Kidney (tissue), 13 donors: ENCODE measurements at regions not wholly inside any gene's neighbourhood (a gene's known extent, or its start where the extent isn't known, plus 50 kb on each side); places are given as distances from the start of the nearest gene placed in this dataset.
"Not testable (repeated sequence)": the region's sequence is repeated elsewhere in the genome, so short reads cannot be mapped to it uniquely, and the experiment has no call there.

Source experiments
- DNase-seq, 5 donors: peaks; one replicate each; pipeline ENCODE4 v3.0.0-alpha.2; 2013 to 2020
- FAIRE-seq: peaks from 2 replicates; lab custom pipeline; 2012; peaks lifted over from hg19 to GRCh38; lab: Jason Lieb, UNC
- H3K27ac ChIP-seq, 2 donors: one replicate each; pipeline ENCODE4 v1.7.0; 2013; ENCODE audit warnings: low read depth in 2 of 2, low read length in 2 of 2, inconsistent platforms in 1 of 2
- H3K27me3 ChIP-seq: one replicate; pipeline ENCODE4 v1.7.1; 2013; ENCODE audit warnings: low read length, inconsistent platforms; ENCODE audit not compliant: control insufficient read depth, insufficient read depth
- H3K36me3 ChIP-seq, 3 donors: one replicate each; pipeline versions ENCODE4 v1.7.0 to v1.7.1; 2013; ENCODE audit warnings: low read length in 3 of 3, control low read depth in 1 of 3, inconsistent platforms in 1 of 3; ENCODE audit not compliant: insufficient read depth in 3 of 3, control insufficient read depth in 2 of 3
- H3K4me1 ChIP-seq, 3 donors: one replicate each; pipeline versions ENCODE4 v1.7.0 to v1.7.1; 2013; ENCODE audit warnings: low read length in 3 of 3, inconsistent platforms in 1 of 3, low read depth in 1 of 3; ENCODE audit not compliant: control insufficient read depth in 2 of 3, insufficient read depth in 2 of 3
- H3K4me3 ChIP-seq, 3 donors: one replicate each; pipeline versions ENCODE4 v1.7.0 to v1.8.1; 2013; ENCODE audit warnings: low read length in 3 of 3, control low read depth in 1 of 3, inconsistent platforms in 1 of 3
- H3K9ac ChIP-seq, 3 donors: one replicate each; pipeline versions ENCODE4 v1.7.0 to v1.7.1; 2013; ENCODE audit warnings: low read length in 3 of 3, control low read depth in 1 of 3, inconsistent platforms in 1 of 3
- H3K9me3 ChIP-seq, 3 donors: one replicate each; pipeline versions ENCODE4 v1.7.0 to v1.7.1; 2013; ENCODE audit warnings: low read length in 3 of 3, control low read depth in 1 of 3, inconsistent platforms in 1 of 3; ENCODE audit not compliant: control insufficient read depth in 2 of 3, insufficient read depth in 1 of 3
- CTCF ChIP-seq: IDR thresholded peaks from 3 replicates; pipeline ENCODE4 v1.5.1; 2012; ENCODE audit warnings: mild to moderate bottlenecking, moderate library complexity, borderline replicate concordance; ENCODE audit not compliant: insufficient read depth; ENCODE audit errors: extremely low read depth
- intact Hi-C: fragments of 100-400 bp; cut with DNase I; formaldehyde crosslinking; loops from one replicate; pipeline ENCODE4 v1.11.1; 2022
- donor health status: control.
- donor health status: control.
- donor health status: control.
- donor health status: control.
- donor health status: control.
- donor health status: DM: yes; HTN: yes; CAD: no.
- donor health status: Normal renal cell carcinoma (clear cell type).

- Histone ChIP-seq H3K9ac (no peak overlapping the region), H3K4me3 (no peak overlapping the region), H3K9me3 (no peaks in the 10 kb centered on the region), H3K27ac (no peak overlapping the region), H3K4me1 (no peaks in the 10 kb centered on the region), H3K36me3 (no peaks in the 10 kb centered on the region), H3K27me3 (no peaks in the 10 kb centered on the region)
- no peak for FAIRE-seq
- intact Hi-C loops: no loop called here
- DNase-seq: no peak
- no peak for TF ChIP-seq CTCF
Observed at GRCh38 chr12:131327521-131328488, 374.1 kb downstream of the ADGRD1 start.

- H3K9ac ChIP-seq, H3K4me3 ChIP-seq, DNase-seq, H3K27ac ChIP-seq, H3K4me1 ChIP-seq, H3K9me3 ChIP-seq, intact Hi-C loops, H3K36me3 ChIP-seq, FAIRE-seq, H3K27me3 ChIP-seq: not testable (repeated sequence)
Observed at GRCh38 chr12:131328861-131329845, 375.4 kb downstream of the ADGRD1 start.

- H3K27ac ChIP-seq: no peak overlapping the region
- no peaks in the 10 kb centered on the region for H3K27me3 ChIP-seq
- TF ChIP-seq CTCF: no peak
- DNase-seq (no peak), FAIRE-seq (no peak)
- no peak overlapping the region for H3K9ac ChIP-seq
- no peaks in the 10 kb centered on the region for H3K4me1 ChIP-seq
- no peaks in the 10 kb centered on the region for H3K36me3 ChIP-seq
- intact Hi-C loops: no loop called here
- H3K4me3 ChIP-seq: no peak overlapping the region
- H3K9me3 ChIP-seq: no peaks in the 10 kb centered on the region
Observed at GRCh38 chr12:131330106-131330815, 376.6 kb downstream of the ADGRD1 start.
